Mucosa of descending colon (tissue), 3 donors: ENCODE measurements at regions not wholly inside any gene's neighbourhood (a gene's known extent, or its start where the extent isn't known, plus 50 kb on each side); places are given as distances from the start of the nearest gene placed in this dataset.

Experiments
- ATAC-seq: fragments of 200-7000 bp; cut with Tn5 transposase; one replicate; pipeline ENCODE4 v1.9.1; 2020; ENCODE audit warnings: mild to moderate bottlenecking, moderate library complexity
- DNase-seq, 3 donors: peaks; one replicate each; pipeline ENCODE4 v3.0.0-alpha.2; 2020
- H3K36me3 ChIP-seq: fragments of 200-600 bp; one replicate; pipeline ENCODE4 v1.8.0; 2021; ENCODE audit warnings: low read depth, mild to moderate bottlenecking
- H3K4me1 ChIP-seq: fragments of 200-600 bp; one replicate; pipeline ENCODE4 v1.8.0; 2021; ENCODE audit warnings: low read depth, mild to moderate bottlenecking
- H3K4me3 ChIP-seq: fragments of 200-600 bp; one replicate; pipeline ENCODE4 v1.8.0; 2021; ENCODE audit warnings: mild to moderate bottlenecking
- H3K9me3 ChIP-seq: fragments of 200-600 bp; one replicate; pipeline ENCODE4 v1.8.0; 2021; ENCODE audit warnings: mild to moderate bottlenecking
- intact Hi-C, 2 donors: fragments of 100-400 bp; cut with DNase I in 1 of 2; cut with micrococcal nuclease in 1 of 2; formaldehyde crosslinking; loops; one replicate each; pipeline versions ENCODE4 v1.11.0 to v1.11.1; 2022; cut with DNase I, micrococcal nuclease
- TF ChIP-seq, protein P1 (sequence below): fragments of 200-600 bp; IDR thresholded peaks from one replicate; pipeline ENCODE4 v1.8.0; 2022; ENCODE audit warnings: antibody characterized with exemption, mild to moderate bottlenecking
- donor health status: DM: no; HTN: no; CAD: no; lungs with moderate emphysema.
- donor health status: DM: no; HTN: no; CAD: no.
- donor health status: DM: no; HTN: yes; CAD: no.

DNA sequence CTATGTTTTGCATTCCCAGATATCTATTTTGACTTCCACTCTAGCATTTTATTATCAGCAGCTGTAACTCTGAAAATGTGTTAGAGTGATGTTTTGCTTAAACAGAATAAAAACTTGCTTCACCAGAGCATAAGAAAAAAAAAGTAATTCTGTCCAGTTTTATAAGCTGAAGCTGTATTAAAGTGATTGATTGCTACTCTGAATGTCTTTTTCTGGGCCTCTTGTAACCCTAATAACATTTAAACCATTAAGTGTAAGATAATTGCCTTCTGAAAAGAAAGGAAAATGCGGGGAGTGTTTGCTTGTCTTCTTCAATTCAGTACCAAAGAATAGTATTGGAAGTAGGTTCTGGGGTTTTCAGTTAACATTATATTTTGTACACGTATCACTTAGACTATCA is 57.9 kb upstream of the UBE2E1 start:
- no peak for ATAC-seq
- intact Hi-C loops, result no loop called here

DNA sequence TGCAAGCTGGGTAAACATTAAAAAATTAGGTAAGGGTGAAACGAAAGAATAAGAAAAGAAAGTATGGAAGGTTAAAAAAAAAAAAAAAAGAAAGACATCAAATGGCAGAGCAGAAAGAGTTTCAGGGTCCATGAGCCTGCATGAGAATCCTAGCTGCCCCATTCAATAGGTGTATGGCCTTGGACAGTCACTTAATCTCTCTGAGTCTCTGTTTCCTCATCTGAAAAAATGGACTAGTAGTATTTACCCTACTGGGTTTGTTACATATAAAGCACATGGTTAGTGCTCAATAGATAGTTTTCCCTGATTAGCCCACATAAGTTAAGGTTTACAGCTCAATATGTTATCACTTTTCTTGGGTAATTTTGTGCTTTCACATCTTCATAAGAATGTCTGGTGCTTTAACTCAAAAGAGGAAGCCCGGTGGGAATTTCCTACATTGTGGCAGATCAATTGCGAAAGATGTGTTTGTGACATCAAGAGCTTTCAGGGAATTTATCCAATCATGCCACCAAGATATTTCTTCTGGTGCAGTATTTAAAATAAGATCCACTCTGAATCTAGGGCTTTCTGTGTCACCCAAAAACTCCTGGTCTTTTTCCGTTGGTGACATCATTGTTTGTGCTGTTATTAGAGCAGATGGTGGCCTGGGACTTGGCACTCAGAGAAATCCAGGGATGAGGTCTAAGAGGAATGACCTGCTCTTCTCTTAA is 57.2 kb upstream of the UBE2E1 start:
- ATAC-seq, result no peak
- H3K36me3 ChIP-seq, result no peaks in the 10 kb centered on the region
- TF ChIP-seq, protein P1, sequence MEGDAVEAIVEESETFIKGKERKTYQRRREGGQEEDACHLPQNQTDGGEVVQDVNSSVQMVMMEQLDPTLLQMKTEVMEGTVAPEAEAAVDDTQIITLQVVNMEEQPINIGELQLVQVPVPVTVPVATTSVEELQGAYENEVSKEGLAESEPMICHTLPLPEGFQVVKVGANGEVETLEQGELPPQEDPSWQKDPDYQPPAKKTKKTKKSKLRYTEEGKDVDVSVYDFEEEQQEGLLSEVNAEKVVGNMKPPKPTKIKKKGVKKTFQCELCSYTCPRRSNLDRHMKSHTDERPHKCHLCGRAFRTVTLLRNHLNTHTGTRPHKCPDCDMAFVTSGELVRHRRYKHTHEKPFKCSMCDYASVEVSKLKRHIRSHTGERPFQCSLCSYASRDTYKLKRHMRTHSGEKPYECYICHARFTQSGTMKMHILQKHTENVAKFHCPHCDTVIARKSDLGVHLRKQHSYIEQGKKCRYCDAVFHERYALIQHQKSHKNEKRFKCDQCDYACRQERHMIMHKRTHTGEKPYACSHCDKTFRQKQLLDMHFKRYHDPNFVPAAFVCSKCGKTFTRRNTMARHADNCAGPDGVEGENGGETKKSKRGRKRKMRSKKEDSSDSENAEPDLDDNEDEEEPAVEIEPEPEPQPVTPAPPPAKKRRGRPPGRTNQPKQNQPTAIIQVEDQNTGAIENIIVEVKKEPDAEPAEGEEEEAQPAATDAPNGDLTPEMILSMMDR, result no peak
- intact Hi-C loops, result no loop called here
- no peak overlapping the region for H3K4me3 ChIP-seq
- H3K9me3 ChIP-seq, result no peaks in the 10 kb centered on the region
- peak in 1 of 3 donors; percentile 32 for DNase-seq
- H3K4me1 ChIP-seq, result no peaks in the 10 kb centered on the region

More for the DNA sequence above, 57.9 kb upstream of the UBE2E1 start:
- no peak for DNase-seq
- H3K9me3 ChIP-seq, result no peaks in the 10 kb centered on the region
- no peaks in the 10 kb centered on the region for H3K36me3 ChIP-seq
- H3K4me3 ChIP-seq, result no peak overlapping the region
- TF ChIP-seq, protein P1, result no peak
- H3K4me1 ChIP-seq, result no peaks in the 10 kb centered on the region

DNA sequence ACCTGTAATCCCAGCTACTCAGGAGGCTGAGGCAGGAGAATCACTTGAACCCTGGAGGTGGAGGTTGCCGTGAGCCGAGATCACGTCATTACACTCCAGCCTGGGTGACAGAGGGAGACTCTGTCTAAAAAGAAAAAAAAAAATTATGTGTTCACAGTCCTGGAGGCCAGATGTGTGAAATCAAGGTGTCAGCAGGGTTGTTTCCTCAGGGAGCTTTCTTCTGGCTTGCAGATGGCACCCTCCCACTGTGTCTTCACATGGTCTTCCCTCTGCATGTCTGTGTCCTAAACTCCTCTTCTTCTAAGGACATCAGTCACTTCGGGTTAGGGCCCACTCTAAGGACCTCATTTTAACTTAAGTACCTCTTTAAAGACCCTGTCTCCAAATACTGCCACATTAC is 56.1 kb upstream of the UBE2E1 start:
- intact Hi-C loops, result no loop called here
- Histone ChIP-seq H3K4me3 (no peak overlapping the region), H3K36me3 (no peaks in the 10 kb centered on the region), H3K4me1 (no peaks in the 10 kb centered on the region), H3K9me3 (no peaks in the 10 kb centered on the region)
- no peak for ATAC-seq
- TF ChIP-seq, protein P1, result no peak
- DNase-seq, result no peak

DNA sequence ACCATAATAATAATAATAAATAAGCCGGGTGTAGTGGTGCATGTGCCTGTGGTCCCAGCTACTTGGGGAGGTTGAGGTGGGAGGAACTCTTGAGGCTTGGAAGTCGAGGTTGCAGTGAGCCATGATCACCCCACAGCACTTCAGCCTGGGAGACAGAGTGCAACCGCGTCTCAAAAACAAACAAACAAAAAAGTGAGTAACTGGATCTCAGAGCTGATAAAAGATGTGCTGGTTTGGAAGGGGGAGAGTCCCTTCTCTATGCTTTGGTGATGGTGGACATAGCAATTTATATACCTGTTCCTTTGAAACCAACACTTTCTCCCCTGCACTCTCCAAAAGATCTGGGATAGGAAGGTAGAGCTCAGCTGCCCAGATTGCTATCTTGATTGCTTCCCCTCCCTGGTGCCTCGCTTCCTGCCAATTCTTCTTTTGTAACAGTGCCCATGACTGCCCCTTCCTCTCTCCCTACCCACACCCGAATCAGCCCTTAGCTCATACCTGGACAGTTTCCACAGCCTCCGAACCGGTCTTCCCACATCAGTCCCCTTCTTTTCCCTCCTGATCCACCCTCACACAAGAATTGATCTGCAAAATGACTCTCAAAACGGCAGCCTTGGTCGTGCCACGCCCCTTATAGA is 55.1 kb upstream of the UBE2E1 start:
- H3K4me1 ChIP-seq, result no peaks in the 10 kb centered on the region
- H3K9me3 ChIP-seq, result no peaks in the 10 kb centered on the region
- DNase-seq (no peak), ATAC-seq (no peak)
- intact Hi-C loops, result no loop called here
- TF ChIP-seq, protein P1, result no peak
- H3K4me3 ChIP-seq, result no peak overlapping the region
- H3K36me3 ChIP-seq, result no peaks in the 10 kb centered on the region

DNA sequence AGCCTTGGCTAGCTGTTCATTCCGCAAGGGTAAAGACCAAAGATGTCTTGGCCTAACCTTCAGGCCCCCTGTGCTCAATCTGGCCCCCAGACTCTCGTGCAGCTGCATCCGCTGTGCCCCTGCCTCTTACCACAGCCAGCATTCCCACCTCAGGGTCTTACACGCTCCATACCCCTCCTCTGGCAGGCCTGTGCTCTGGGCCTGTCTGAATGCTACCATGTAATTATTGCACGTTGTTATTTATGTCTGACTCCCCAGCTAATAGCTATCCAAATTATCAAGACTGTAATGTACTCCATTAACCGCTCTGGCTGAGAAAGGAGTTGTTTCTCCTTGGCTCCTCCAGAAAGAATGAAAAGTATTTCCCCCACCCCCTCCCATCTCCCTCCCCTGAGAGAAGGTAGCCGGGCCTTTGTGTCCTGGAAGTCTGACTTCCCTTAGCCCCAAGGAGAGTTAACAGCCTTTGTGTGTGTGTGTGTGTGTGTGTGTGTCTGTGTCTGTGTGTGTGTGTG is 54.5 kb upstream of the UBE2E1 start:
- TF ChIP-seq, protein P1, result no peak
- DNase-seq (no peak), ATAC-seq (no peak)
- Histone ChIP-seq H3K4me1 (no peaks in the 10 kb centered on the region), H3K36me3 (no peaks in the 10 kb centered on the region), H3K4me3 (no peak overlapping the region), H3K9me3 (no peaks in the 10 kb centered on the region)
- intact Hi-C loops, result no loop called here
